ENCODE measurements at regions not wholly inside any gene's neighbourhood (a gene's known extent, or its start where the extent isn't known, plus 50 kb on each side); places are given as distances from the start of the nearest gene placed in this dataset.

DNA sequence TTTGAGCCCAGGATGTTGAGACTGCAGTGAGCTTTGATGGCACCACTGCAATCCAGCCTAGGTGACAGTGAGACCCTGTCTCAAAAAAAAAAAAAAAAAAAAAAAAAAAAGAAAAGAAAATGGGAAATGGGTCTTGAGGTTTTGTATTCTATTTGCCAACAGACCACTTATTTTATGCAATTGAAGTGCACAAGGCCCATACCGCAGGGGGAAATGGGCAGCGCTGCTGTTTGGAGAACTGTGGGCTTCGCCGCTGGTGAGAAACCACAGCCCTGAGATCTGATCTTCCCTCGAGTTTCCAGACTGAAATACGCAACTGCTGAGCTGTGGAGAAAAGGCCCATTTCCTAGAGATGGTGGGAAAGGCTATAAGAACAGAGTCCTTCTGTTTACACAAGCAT lies 512.0 kb downstream of the TCERG1L start:
- DNase-seq (ENCODE audit: low spot score) = no peak

GRCh38 chr10:130800281-130800680 lies 511.2 kb downstream of the TCERG1L start:
- no peak for DNase-seq (ENCODE audit: low spot score)

- no peak for DNase-seq (ENCODE audit: low spot score)
Observed at GRCh38 chr10:130801276-130801675, 510.2 kb downstream of the TCERG1L start.

DNA sequence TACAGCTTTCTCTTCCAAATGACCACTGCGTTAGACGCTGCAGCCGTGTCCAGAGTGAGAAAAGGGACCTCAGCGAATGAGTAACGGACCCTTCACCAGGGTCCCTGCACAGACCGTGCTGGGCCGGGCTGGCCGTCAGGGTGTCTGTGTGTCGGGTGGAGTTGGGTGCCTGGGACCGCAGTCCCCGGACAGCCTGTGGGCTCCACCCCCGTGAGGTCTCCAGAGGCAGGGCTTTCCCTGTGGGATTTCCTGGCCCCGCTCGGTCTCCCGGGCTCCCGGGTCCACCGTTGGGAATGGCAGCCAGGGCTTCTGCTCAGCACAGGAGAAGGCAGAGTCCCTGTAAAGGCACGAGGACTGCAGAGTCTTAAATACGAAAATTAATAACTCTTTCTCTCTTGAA lies 509.7 kb downstream of the TCERG1L start:
- no peak for DNase-seq (ENCODE audit: low spot score)

GRCh38 chr10:130802301-130802700 lies 509.2 kb downstream of the TCERG1L start:
- no peak for DNase-seq (ENCODE audit: low spot score)

- DNase-seq (ENCODE audit: low spot score) = no peak
Observed at GRCh38 chr10:130804281-130804680, 507.2 kb downstream of the TCERG1L start.

- DNase-seq (ENCODE audit: low spot score) = no peak
Observed at GRCh38 chr10:130804778-130805634, 506.5 kb downstream of the TCERG1L start.

DNA sequence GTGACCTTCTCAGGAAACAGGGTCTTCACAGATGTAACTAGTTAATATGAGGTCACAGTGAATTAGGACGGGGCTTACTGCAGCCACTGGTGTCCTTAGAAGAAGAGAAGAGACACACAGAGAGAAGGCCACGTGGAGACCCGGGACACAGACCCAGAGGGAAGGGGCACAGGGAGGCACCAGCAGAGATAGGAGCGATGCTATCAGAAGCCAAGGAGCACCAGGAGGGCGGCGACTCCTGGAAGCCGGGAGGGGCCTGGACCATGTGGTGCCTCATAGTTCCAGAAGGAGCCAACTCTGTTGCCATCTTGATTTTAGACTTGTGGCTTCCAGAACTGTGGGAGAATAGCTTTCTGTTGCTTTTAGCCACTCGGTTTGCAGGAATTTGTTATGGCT lies 505.9 kb downstream of the TCERG1L start:
- no peak for DNase-seq (ENCODE audit: low spot score)

GRCh38 chr10:130806426-130806825 lies 505.1 kb downstream of the TCERG1L start:
- DNase-seq (ENCODE audit: low spot score) = no peak

DNA sequence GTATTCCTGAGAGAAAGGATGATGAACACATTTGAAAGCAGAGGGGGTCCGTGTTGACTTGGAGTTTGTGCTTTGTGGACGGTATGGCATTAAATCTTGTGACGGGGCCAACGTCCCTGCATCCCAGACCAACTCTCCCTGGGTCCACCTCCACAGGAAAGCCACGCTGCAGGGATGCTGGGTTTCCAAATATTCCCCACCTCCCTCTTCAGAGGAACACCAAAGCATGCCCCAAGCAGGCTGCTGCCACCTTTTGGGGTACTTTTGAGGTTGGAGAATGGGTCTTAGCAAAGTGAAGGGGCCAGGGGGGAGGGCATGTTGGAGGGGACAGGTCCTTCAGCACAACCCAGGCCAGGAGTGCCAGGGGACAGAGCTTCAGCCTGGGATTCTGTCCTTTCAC lies 504.4 kb downstream of the TCERG1L start:
- no peak for DNase-seq (ENCODE audit: low spot score)

DNA sequence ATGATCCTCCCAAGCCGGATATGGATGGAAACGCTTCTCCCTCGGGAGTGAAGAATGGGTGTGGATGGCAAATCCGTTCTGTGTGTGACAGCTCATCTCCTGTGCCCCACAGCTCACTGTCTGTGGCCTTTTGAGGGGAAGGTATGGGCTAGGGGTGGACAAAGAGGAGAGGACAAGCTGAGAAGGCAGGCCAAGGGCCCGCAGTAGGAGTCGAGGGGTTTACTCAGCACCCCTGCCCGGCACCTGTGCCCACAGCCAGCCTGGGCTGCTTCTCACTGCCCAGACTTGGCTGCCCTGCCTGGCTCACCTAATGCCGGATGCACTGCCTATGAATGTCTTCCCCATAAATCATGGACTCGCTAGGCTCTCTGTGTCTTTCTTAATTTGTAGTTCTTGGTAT lies 503.8 kb downstream of the TCERG1L start:
- no peak for DNase-seq (ENCODE audit: low spot score)

DNA sequence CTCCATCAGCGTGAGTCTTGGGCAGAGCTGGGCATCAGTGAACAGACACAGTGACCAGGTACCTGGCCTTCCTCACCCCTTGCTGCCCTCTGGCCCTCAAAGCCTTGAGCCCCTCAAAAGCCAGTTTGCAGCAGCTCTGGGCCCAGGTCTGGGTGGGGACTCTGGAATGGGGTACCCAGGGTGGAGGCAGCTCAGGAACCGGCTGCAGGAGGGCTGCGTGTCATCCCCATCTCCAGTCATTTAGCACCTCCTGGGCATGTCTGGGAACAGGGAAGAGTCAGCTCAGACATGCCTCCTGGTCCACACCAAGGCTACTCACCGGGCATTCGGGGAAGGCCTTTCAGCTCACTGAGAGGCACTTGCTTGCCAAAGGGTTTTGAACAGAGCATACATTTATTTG lies 503.3 kb downstream of the TCERG1L start:
- DNase-seq (ENCODE audit: low spot score) = no peak

DNA sequence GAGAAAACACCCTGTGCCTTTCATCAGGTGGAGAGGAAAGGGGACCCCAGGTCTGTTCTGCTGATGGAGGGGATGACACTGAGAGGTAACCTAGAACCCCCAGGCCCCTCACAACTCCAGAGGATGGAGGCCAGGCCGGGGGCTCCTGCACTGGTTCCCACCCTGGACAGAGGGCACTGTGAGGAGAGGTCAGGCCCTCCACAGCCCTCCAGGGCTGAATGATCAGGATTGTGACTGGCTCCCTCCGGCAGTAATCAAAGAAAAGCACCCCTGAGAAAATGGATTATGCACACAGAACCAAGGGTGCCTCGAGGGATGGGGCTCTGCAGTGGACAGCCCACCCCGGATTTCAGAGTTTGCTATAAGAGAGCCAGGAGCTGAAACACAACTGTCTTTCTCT lies 502.8 kb downstream of the TCERG1L start:
- DNase-seq (ENCODE audit: low spot score) = no peak

- no peak for DNase-seq (ENCODE audit: low spot score)
Observed at GRCh38 chr10:130809181-130809580, 502.3 kb downstream of the TCERG1L start.

- no peak for DNase-seq (ENCODE audit: low spot score)
Observed at GRCh38 chr10:130809761-130810515, 501.6 kb downstream of the TCERG1L start.

DNA sequence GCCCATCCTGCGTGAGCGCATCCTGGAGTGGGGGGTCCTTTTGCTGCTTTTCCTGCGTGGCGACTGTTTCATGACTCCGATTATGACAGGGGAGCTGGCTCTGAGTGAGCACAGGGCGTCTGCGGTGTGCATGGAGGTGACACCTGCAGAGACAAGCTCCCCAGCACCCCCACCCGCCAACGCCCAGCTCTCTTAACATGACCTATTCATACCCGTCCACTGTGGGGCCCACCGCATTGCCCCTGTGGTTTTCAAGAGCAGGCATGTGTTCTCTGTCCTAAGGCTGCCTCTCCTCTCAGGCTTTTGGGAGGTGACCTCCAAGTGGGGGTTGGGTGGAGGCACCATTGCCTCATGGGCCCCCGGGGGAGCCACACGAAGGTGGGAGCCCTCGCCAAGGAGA lies 500.7 kb downstream of the TCERG1L start:
- DNase-seq (ENCODE audit: low spot score) = no peak

GRCh38 chr10:130812381-130813148 lies 499.0 kb downstream of the TCERG1L start:
- DNase-seq (ENCODE audit: low spot score) = no peak

- no peak for DNase-seq (ENCODE audit: low spot score)
Observed at GRCh38 chr10:130814610-130815009, 496.9 kb downstream of the TCERG1L start.

DNA sequence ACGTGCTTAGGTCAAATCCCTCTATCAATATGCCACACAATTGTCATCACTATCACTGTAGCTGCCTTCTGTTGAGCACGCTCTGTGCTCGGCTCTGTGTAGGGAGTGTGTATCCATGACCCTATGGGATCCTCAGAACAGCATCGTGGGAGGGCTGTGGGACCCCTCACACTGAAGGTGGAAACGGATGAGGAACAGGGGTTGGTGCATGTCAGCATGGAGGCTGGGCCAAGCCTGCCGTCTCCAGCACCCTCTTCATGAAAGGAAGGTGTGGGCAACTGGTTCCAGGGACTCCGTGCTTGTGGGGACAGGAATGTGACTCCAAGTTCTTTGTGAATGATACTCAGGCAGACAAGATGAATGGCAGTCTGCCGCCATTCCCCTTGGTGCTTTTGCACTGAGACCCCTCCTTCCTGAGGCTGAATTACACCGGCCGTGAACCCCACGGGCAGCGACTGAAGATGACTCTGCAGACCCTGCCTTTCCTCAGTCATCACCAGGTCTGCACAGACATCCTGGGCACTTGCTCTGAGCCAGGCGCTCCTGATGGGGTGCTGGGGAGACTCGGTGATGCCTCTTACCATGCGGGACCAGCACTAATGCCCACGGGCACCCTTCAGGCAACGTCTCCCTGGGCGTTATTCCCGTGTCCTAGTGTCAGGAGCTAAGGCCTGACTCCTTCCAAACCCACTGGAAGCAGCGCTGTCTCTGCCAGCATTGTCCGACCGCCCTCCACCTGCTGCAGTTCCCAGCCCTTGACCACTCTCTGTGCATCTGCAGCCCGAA lies 495.2 kb downstream of the TCERG1L start:
- no peak for DNase-seq (ENCODE audit: low spot score)

- DNase-seq (ENCODE audit: low spot score) = no peak
Observed at GRCh38 chr10:130817046-130817624, 494.4 kb downstream of the TCERG1L start.

DNA sequence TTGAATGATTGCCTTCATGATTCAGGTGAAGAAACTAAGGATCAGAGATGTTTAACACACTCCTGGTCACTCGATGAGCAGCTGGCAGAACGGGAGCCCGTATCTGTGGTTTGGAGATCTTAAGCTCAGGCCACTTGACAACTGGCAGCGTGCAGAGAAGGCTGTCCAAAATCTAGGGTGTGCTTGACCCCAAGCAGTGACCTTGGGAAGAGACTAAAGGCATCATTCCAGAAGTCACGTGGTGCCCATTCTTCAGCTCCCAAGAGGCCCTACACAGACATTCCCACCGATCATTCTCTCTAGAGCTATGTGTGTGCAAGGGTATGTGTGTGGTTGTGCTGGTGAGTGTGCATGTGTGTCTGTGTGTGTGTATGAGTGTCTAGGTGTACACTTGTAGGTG lies 493.8 kb downstream of the TCERG1L start:
- DNase-seq (ENCODE audit: low spot score) = no peak

Data from H4 (cell line).